ENCODE measurements at regions not wholly inside any gene's neighbourhood (a gene's known extent, or its start where the extent isn't known, plus 50 kb on each side); places are given as distances from the start of the nearest gene placed in this dataset.

DNA sequence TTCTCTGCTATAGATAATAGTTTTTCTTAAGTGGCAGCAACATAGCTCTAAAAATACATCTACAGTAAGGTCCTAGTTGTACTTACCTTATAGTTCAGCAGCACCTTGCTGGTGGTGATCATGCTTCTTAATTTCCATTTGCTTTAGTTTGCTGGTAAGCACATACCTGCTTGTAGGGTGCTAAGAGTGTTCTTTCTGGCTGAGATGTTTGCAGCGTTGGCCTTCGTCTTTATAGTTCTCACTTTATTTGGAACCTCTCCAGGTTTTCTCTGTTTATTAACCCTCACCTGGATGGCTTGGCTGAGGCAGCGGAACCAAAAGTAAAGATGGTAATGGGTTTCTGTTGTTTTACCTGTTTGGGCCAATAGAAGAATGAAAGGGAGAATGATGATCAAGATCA is 123.6 kb upstream of the EFEMP1 start:
- CTCF ChIA-PET, result no interaction called here
- Histone ChIP-seq H3K9me3 (replicated peaks; ENCODE audit: control insufficient read depth, insufficient read depth, low read length) (no peaks in the 10 kb centered on the region), H3K4me1 (ENCODE audit: control insufficient read depth, insufficient read depth, low read length) (no peaks in the 10 kb centered on the region), H3K4me3 (no peak overlapping the region), H3K27ac (ENCODE audit: control insufficient read depth, insufficient read depth) (no peak overlapping the region), H4K20me1 (ENCODE audit: control insufficient read depth, insufficient read depth) (no peaks in the 10 kb centered on the region), H3K9ac (ENCODE audit: control insufficient read depth, insufficient read depth, low read length) (no peak overlapping the region), H2AFZ (ENCODE audit: control insufficient read depth, low read depth, low read length) (no peak overlapping the region), H3K79me2 (ENCODE audit: control insufficient read depth, insufficient read depth, low read length) (no peaks in the 10 kb centered on the region), H3K36me3 (ENCODE audit: control insufficient read depth in 2 of 2, insufficient read depth in 2 of 2, low read length in 1 of 2) (no peaks in the 10 kb centered on the region), H3K4me2 (ENCODE audit: control insufficient read depth, insufficient read depth) (no peak overlapping the region), H3K27me3 (replicated peaks in 1 of 2; ENCODE audit: control insufficient read depth in 2 of 2, insufficient read depth in 2 of 2, low read length in 1 of 2) (no peaks in the 10 kb centered on the region)
- ATAC-seq, result no peak
- RAD21 ChIA-PET (ENCODE audit: unreplicated experiment), result no interaction called here
- POLR2A ChIA-PET, result no interaction called here
- SMC1A ChIA-PET (ENCODE audit: uncharacterized antibody, unreplicated experiment), result no interaction called here
- in situ Hi-C loops (cut with MboI) (no loop called here), intact Hi-C loops (cut with micrococcal nuclease; ENCODE audit: unreplicated experiment) (no loop called here)
- DNase-seq (ENCODE audit: low read depth, low spot score), result no peak
- no peak for FAIRE-seq
- no TSS peak for BruUV-seq (replicated peaks)
- WGBS (ENCODE audit: insufficient coverage, insufficient replicate concordance, low lambda C conversion rate, missing lambda C conversion rate), result 44% methylated on average over 3 of the region's 3 CpGs
- TF ChIP-seq CREM (IDR thresholded peaks at IDR 0.05; ENCODE audit: low read depth) (no peak), SREBF2 (IDR thresholded peaks at IDR 0.05; ENCODE audit: low read length) (no peak), MEF2B (IDR thresholded peaks at IDR 0.05; ENCODE audit: partially characterized antibody, poor library complexity, severe bottlenecking) (no peak)
- TF ChIP-seq, protein P1, sequence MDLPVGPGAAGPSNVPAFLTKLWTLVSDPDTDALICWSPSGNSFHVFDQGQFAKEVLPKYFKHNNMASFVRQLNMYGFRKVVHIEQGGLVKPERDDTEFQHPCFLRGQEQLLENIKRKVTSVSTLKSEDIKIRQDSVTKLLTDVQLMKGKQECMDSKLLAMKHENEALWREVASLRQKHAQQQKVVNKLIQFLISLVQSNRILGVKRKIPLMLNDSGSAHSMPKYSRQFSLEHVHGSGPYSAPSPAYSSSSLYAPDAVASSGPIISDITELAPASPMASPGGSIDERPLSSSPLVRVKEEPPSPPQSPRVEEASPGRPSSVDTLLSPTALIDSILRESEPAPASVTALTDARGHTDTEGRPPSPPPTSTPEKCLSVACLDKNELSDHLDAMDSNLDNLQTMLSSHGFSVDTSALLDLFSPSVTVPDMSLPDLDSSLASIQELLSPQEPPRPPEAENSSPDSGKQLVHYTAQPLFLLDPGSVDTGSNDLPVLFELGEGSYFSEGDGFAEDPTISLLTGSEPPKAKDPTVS (IDR thresholded peaks at IDR 0.05; ENCODE audit: low read depth, low read length), result no peak

DNA sequence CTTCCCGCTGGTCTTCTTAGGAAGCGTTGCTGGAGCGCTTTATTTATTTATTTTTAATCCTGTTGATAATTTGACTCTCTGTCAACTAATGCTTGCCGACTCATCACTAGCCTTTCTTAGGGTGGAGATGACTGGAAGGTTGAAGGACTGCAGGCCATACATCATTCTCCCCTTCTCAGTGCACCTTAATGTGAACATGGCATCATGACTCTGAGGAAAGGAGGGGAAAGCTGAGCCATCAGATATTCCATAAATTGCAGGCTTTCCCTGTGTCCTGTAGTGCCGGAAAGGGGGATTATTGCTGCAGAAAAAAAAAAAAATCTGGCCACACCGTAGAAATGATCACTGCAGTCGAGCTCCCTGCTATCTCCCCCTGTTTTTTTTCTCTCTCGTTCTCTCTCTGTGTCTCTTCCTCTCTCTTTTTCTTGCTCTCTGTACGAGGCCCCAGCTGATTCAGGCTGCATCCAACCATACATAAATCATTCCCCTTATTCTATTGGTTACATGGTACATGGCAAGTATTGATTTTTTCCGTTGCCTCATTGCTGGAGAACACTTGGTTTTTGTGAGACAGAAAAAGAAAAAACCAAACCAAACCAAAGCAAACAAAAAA is 125.8 kb upstream of the EFEMP1 start:
- ChIA-PET CTCF (no interaction called here), POLR2A (no interaction called here), SMC1A (ENCODE audit: uncharacterized antibody, unreplicated experiment) (no interaction called here), RAD21 (ENCODE audit: unreplicated experiment) (no interaction called here)
- no peaks in the 10 kb centered on the region for H3K9me3 ChIP-seq (replicated peaks; ENCODE audit: control insufficient read depth, insufficient read depth, low read length)
- no peak overlapping the region for H3K4me2 ChIP-seq (ENCODE audit: control insufficient read depth, insufficient read depth)
- no peak overlapping the region for H3K9ac ChIP-seq (ENCODE audit: control insufficient read depth, insufficient read depth, low read length)
- 26% methylated on average over 10 of the region's 10 CpGs for WGBS (ENCODE audit: insufficient coverage, insufficient replicate concordance, low lambda C conversion rate, missing lambda C conversion rate)
- intact Hi-C loops (cut with micrococcal nuclease; ENCODE audit: unreplicated experiment), result no loop called here
- BruUV-seq (replicated peaks), result no TSS peak
- no peaks in the 10 kb centered on the region for H3K36me3 ChIP-seq (ENCODE audit: control insufficient read depth in 2 of 2, insufficient read depth in 2 of 2, low read length in 1 of 2)
- TF ChIP-seq, protein P2, sequence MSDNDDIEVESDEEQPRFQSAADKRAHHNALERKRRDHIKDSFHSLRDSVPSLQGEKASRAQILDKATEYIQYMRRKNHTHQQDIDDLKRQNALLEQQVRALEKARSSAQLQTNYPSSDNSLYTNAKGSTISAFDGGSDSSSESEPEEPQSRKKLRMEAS (IDR thresholded peaks at IDR 0.05; ENCODE audit: low read depth, low read length), result no peak
- TF ChIP-seq SUZ12 (IDR thresholded peaks at IDR 0.05; ENCODE audit: unreplicated experiment) (no peak), SREBF2 (IDR thresholded peaks at IDR 0.05; ENCODE audit: low read length) (no peak)
- TF ChIP-seq, protein P3, sequence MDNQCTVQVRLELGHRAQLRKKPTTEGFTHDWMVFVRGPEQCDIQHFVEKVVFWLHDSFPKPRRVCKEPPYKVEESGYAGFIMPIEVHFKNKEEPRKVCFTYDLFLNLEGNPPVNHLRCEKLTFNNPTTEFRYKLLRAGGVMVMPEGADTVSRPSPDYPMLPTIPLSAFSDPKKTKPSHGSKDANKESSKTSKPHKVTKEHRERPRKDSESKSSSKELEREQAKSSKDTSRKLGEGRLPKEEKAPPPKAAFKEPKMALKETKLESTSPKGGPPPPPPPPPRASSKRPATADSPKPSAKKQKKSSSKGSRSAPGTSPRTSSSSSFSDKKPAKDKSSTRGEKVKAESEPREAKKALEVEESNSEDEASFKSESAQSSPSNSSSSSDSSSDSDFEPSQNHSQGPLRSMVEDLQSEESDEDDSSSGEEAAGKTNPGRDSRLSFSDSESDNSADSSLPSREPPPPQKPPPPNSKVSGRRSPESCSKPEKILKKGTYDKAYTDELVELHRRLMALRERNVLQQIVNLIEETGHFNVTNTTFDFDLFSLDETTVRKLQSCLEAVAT (IDR thresholded peaks at IDR 0.05), result no peak
- ATAC-seq (no peak), DNase-seq (ENCODE audit: low read depth, low spot score) (no peak), FAIRE-seq (no peak)
- H3K27me3 ChIP-seq (replicated peaks in 1 of 2; ENCODE audit: control insufficient read depth in 2 of 2, insufficient read depth in 2 of 2, low read length in 1 of 2), result no peaks in the 10 kb centered on the region
- H2AFZ ChIP-seq (ENCODE audit: control insufficient read depth, low read depth, low read length), result no peak overlapping the region
- no peaks in the 10 kb centered on the region for H3K79me2 ChIP-seq (ENCODE audit: control insufficient read depth, insufficient read depth, low read length)
- in situ Hi-C loops (cut with MboI), result no loop called here
- H3K27ac ChIP-seq (ENCODE audit: control insufficient read depth, insufficient read depth), result no peak overlapping the region
- H3K4me3 ChIP-seq, result no peak overlapping the region
- no peaks in the 10 kb centered on the region for H4K20me1 ChIP-seq (ENCODE audit: control insufficient read depth, insufficient read depth)
- no peaks in the 10 kb centered on the region for H3K4me1 ChIP-seq (ENCODE audit: control insufficient read depth, insufficient read depth, low read length)

Data from GM12878 (cell line).